ENCODE measurements at regions not wholly inside any gene's neighbourhood (a gene's known extent, or its start where the extent isn't known, plus 50 kb on each side); places are given as distances from the start of the nearest gene placed in this dataset.

DNA sequence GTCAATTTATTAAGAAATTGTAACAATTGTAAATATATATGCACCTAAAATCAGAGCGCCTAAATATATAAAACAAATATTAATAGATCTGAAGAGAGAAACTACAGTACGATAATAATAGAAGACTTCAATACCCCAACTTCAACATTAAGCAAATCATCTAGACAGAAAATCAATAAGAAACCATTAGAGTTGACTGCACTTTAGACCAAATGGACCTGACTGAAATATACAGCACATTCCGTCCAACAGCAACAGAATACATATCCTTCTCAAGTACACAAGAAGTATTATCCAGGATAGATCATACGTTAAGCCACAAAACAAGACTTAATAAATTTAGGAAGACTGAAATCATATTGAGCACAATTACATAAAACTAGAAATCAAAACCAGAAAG, 208.7 kb downstream of the MED10 start:
- Histone ChIP-seq H3K27me3 (ENCODE audit: insufficient read depth, low read length) (no peaks in the 10 kb centered on the region), H3K9me3 (ENCODE audit: low read depth, low read length) (no peaks in the 10 kb centered on the region), H3K4me2 (ENCODE audit: insufficient read depth, low read length) (no peak overlapping the region), H3K4me1 (ENCODE audit: insufficient read depth, low read length) (no peaks in the 10 kb centered on the region), H3K79me2 (ENCODE audit: insufficient read depth, low read length) (no peaks in the 10 kb centered on the region), H3K4me3 (ENCODE audit: insufficient read depth, low read length) (no peak overlapping the region), H3K36me3 (ENCODE audit: insufficient read depth, low read length) (no peaks in the 10 kb centered on the region), H2AFZ (ENCODE audit: low read length) (no peak overlapping the region), H3K27ac (ENCODE audit: low read depth, low read length) (no peak overlapping the region), H4K20me1 (ENCODE audit: insufficient read depth, low read length) (no peaks in the 10 kb centered on the region)
- TF ChIP-seq, protein P1, sequence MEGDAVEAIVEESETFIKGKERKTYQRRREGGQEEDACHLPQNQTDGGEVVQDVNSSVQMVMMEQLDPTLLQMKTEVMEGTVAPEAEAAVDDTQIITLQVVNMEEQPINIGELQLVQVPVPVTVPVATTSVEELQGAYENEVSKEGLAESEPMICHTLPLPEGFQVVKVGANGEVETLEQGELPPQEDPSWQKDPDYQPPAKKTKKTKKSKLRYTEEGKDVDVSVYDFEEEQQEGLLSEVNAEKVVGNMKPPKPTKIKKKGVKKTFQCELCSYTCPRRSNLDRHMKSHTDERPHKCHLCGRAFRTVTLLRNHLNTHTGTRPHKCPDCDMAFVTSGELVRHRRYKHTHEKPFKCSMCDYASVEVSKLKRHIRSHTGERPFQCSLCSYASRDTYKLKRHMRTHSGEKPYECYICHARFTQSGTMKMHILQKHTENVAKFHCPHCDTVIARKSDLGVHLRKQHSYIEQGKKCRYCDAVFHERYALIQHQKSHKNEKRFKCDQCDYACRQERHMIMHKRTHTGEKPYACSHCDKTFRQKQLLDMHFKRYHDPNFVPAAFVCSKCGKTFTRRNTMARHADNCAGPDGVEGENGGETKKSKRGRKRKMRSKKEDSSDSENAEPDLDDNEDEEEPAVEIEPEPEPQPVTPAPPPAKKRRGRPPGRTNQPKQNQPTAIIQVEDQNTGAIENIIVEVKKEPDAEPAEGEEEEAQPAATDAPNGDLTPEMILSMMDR (IDR thresholded peaks at IDR 0.05; ENCODE audit: extremely low read depth, low read depth, low read length) = no peak
- no peak for DNase-seq (ENCODE audit: insufficient read length, low spot score, missing footprints)

DNA sequence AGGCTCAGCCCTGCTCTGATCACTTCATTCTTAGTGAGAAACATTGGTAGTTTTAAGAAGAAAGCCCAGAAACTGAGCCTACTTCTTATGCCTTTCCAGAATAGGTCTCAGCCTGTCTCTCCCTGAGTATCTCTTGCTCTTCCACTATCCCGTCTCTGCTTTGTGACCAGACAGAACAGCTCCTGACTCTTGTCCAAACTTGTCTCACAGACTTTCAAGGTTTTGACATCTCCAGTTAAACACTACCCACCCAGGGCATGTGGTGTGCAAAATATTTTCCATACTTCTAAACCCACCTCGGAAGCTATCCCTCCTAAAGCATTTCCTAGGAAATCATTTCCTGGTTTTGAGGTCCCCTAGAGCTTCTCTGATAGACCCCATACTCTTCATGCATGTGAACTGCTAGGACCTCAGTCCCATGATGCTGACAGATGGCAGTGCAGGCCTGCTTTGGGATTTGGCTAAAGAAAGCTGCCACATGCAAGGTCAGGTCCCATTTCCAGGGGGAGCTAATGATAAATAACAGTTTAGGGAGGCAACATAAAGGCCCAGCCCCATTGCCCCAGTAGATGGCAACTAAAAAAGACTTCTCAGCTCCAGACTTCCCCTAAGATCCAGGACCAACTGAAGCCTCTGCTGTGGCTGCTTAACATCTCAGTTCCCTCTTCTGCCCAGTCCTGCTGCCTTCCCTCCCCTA, 211.5 kb downstream of the MED10 start:
- no peaks in the 10 kb centered on the region for H3K27me3 ChIP-seq (ENCODE audit: insufficient read depth, low read length)
- no peak overlapping the region for H2AFZ ChIP-seq (ENCODE audit: low read length)
- DNase-seq (ENCODE audit: insufficient read length, low spot score, missing footprints) = no peak
- TF ChIP-seq, protein P1 (IDR thresholded peaks at IDR 0.05; ENCODE audit: extremely low read depth, low read depth, low read length) = no peak
- no peak overlapping the region for H3K4me3 ChIP-seq (ENCODE audit: insufficient read depth, low read length)
- no peak overlapping the region for H3K4me2 ChIP-seq (ENCODE audit: insufficient read depth, low read length)
- peaks cover 9% of the 10 kb centered on the region for H3K4me1 ChIP-seq (ENCODE audit: insufficient read depth, low read length)
- H3K9me3 ChIP-seq (ENCODE audit: low read depth, low read length) = no peaks in the 10 kb centered on the region
- no peaks in the 10 kb centered on the region for H3K36me3 ChIP-seq (ENCODE audit: insufficient read depth, low read length)
- no peak overlapping the region for H3K27ac ChIP-seq (ENCODE audit: low read depth, low read length)
- H4K20me1 ChIP-seq (ENCODE audit: insufficient read depth, low read length) = no peaks in the 10 kb centered on the region
- H3K79me2 ChIP-seq (ENCODE audit: insufficient read depth, low read length) = no peaks in the 10 kb centered on the region

DNA sequence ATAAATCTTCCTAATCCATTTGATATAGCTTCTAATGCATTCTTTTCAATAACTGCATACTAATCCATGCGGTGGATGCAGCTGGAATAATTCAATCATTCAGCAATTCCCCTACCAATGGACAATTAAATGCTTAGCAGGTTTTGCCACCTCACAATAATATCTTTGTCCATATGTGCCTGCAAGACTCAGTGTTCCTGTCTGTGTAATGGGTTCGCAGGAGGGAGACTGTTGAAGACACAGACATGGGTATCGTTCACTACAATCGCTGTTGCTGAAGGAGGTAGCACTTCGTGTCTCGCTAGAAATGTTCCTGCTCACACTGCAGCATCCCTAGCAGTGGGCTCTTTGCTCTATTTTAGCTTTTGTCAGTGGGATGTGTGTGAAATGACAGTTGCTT, 214.4 kb downstream of the MED10 start:
- no peak overlapping the region for H3K4me2 ChIP-seq (ENCODE audit: insufficient read depth, low read length)
- no peaks in the 10 kb centered on the region for H3K36me3 ChIP-seq (ENCODE audit: insufficient read depth, low read length)
- no peak overlapping the region for H3K4me3 ChIP-seq (ENCODE audit: insufficient read depth, low read length)
- H3K9me3 ChIP-seq (ENCODE audit: low read depth, low read length) = no peaks in the 10 kb centered on the region
- no peak overlapping the region for H2AFZ ChIP-seq (ENCODE audit: low read length)
- H3K27me3 ChIP-seq (ENCODE audit: insufficient read depth, low read length) = no peaks in the 10 kb centered on the region
- H4K20me1 ChIP-seq (ENCODE audit: insufficient read depth, low read length) = no peaks in the 10 kb centered on the region
- H3K27ac ChIP-seq (ENCODE audit: low read depth, low read length) = no peak overlapping the region
- DNase-seq (ENCODE audit: insufficient read length, low spot score, missing footprints) = no peak
- TF ChIP-seq, protein P1 (IDR thresholded peaks at IDR 0.05; ENCODE audit: extremely low read depth, low read depth, low read length) = no peak
- H3K4me1 ChIP-seq (ENCODE audit: insufficient read depth, low read length) = peaks cover 19% of the 10 kb centered on the region
- H3K79me2 ChIP-seq (ENCODE audit: insufficient read depth, low read length) = no peaks in the 10 kb centered on the region

DNA sequence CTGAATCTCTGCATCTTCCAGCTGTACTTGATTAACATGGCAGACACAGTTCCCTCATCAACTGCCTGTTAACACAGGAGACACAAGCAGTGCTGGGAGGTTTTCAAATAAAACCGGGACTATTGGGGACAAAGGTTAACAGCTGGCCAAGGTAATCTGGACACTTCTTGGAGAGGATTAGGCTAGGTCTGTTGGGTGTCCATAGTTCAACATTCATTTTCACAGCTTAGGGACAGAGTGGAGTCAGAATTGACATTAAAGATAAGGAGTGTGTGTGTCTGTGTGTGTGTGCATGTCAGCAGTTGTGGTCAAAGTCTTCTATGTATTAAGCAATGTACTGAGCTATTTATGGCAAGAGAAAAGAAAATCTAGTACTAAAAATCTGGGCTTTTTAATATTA, 216.2 kb downstream of the MED10 start:
- Histone ChIP-seq H3K4me3 (ENCODE audit: insufficient read depth, low read length) (no peak overlapping the region), H3K27me3 (ENCODE audit: insufficient read depth, low read length) (no peaks in the 10 kb centered on the region), H4K20me1 (ENCODE audit: insufficient read depth, low read length) (no peaks in the 10 kb centered on the region), H3K79me2 (ENCODE audit: insufficient read depth, low read length) (no peaks in the 10 kb centered on the region), H3K27ac (ENCODE audit: low read depth, low read length) (no peak overlapping the region), H2AFZ (ENCODE audit: low read length) (no peak overlapping the region), H3K36me3 (ENCODE audit: insufficient read depth, low read length) (no peaks in the 10 kb centered on the region), H3K4me2 (ENCODE audit: insufficient read depth, low read length) (no peak overlapping the region), H3K9me3 (ENCODE audit: low read depth, low read length) (no peaks in the 10 kb centered on the region), H3K4me1 (ENCODE audit: insufficient read depth, low read length) (peaks cover 29% of the 10 kb centered on the region)
- TF ChIP-seq, protein P1 (IDR thresholded peaks at IDR 0.05; ENCODE audit: extremely low read depth, low read depth, low read length) = no peak
- DNase-seq (ENCODE audit: insufficient read length, low spot score, missing footprints) = no peak
